C4-2B (cell line): ENCODE measurements at regions not wholly inside any gene's neighbourhood (a gene's known extent, or its start where the extent isn't known, plus 50 kb on each side); places are given as distances from the start of the nearest gene placed in this dataset.
"Not testable (repeated sequence)": the region's sequence is repeated elsewhere in the genome, so short reads cannot be mapped to it uniquely, and the experiment has no call there.

ENCODE experiments used
- H3K27ac ChIP-seq: fragments of 450-650 bp; 2 replicates; pipeline ENCODE4 v1.5.1; 2017
- CTCF ChIP-seq: fragments of 450-650 bp; conservative IDR thresholded peaks from 2 replicates; pipeline ENCODE4 v1.5.1; 2017; ENCODE audit warnings: mild to moderate bottlenecking
- ZFX ChIP-seq: fragments of 450-650 bp; IDR thresholded peaks from 2 replicates; pipeline ENCODE4 v1.6.1; 2017

GRCh38 chr2:11898576-11898975, 152.1 kb downstream of the LPIN1 start:
- TF ChIP-seq CTCF (no peak), ZFX (no peak)
- H3K27ac ChIP-seq: no peak overlapping the region

GRCh38 chr2:11899264-11899818, 152.9 kb downstream of the LPIN1 start:
- no peak for TF ChIP-seq ZFX
- no peak for TF ChIP-seq CTCF

GRCh38 chr2:11900891-11901290, 154.5 kb downstream of the LPIN1 start:
- H3K27ac ChIP-seq: not testable (repeated sequence)

More at GRCh38 chr2:11899264-11899818, 152.9 kb downstream of the LPIN1 start:
- no peak overlapping the region for H3K27ac ChIP-seq

GRCh38 chr2:11901351-11902069, 155.1 kb downstream of the LPIN1 start:
- H3K27ac ChIP-seq: no peak overlapping the region
- TF ChIP-seq CTCF: no peak
- no peak for TF ChIP-seq ZFX

GRCh38 chr2:11903085-11903606, 156.7 kb downstream of the LPIN1 start:
- no peak overlapping the region for H3K27ac ChIP-seq

GRCh38 chr2:11904029-11904428, 157.6 kb downstream of the LPIN1 start:
- H3K27ac ChIP-seq: no peak overlapping the region
- TF ChIP-seq CTCF (no peak), ZFX (no peak)

More at GRCh38 chr2:11903085-11903606, 156.7 kb downstream of the LPIN1 start:
- TF ChIP-seq CTCF (no peak), ZFX (no peak)

- TF ChIP-seq CTCF: no peak
- no peak for TF ChIP-seq ZFX
- no peak overlapping the region for H3K27ac ChIP-seq
Measured at GRCh38 chr2:11904941-11905340, 158.5 kb downstream of the LPIN1 start.
